DMS 273 (cell line): ENCODE measurements at regions not wholly inside any gene's neighbourhood (a gene's known extent, or its start where the extent isn't known, plus 50 kb on each side); places are given as distances from the start of the nearest gene placed in this dataset.
"Not testable (repeated sequence)": the region's sequence is repeated elsewhere in the genome, so short reads cannot be mapped to it uniquely, and the experiment has no call there.

Experiments used
- DNase-seq: peaks from one replicate; lab custom pipeline; 2025; ENCODE audit not compliant: unreplicated experiment; lab: John Stamatoyannopoulos, UW

- no peak for DNase-seq
These were observed 224.0 kb downstream of the KTN1 start for GRCh38 chr14:55803873-55804553.

- no peak for DNase-seq
These were observed 225.2 kb downstream of the KTN1 start for GRCh38 chr14:55805250-55805649.

- peak; percentile 79 for DNase-seq
These were observed 227.3 kb downstream of the KTN1 start for GRCh38 chr14:55807053-55807880.

- no peak for DNase-seq
These were observed 227.9 kb downstream of the KTN1 start for GRCh38 chr14:55807881-55808379.

- DNase-seq: no peak
These were observed 233.6 kb downstream of the KTN1 start for GRCh38 chr14:55813630-55814029.

GRCh38 chr14:55814064-55814463, 234.1 kb downstream of the KTN1 start:
- DNase-seq: no peak

- DNase-seq: no peak
These were observed 234.9 kb downstream of the KTN1 start for GRCh38 chr14:55814873-55815272.

GRCh38 chr14:55816225-55816624, 236.2 kb downstream of the KTN1 start:
- DNase-seq: no peak

- no peak for DNase-seq
These were observed 239.8 kb downstream of the KTN1 start for GRCh38 chr14:55819610-55820304.

- no peak for DNase-seq
These were observed 242.9 kb downstream of the KTN1 start for GRCh38 chr14:55822906-55823305.

GRCh38 chr14:55832122-55832911, 252.3 kb downstream of the KTN1 start:
- DNase-seq: no peak

GRCh38 chr14:55832974-55833373, 253.0 kb downstream of the KTN1 start:
- DNase-seq: no peak

GRCh38 chr14:55834390-55834789, 254.4 kb downstream of the KTN1 start:
- DNase-seq: no peak

GRCh38 chr14:55835985-55836384, 256.0 kb downstream of the KTN1 start:
- DNase-seq: no peak

GRCh38 chr14:55837467-55837866, 257.5 kb downstream of the KTN1 start:
- DNase-seq: no peak

GRCh38 chr14:55838529-55839052, 258.6 kb downstream of the KTN1 start:
- no peak for DNase-seq

GRCh38 chr14:55839301-55839947, 259.4 kb downstream of the KTN1 start:
- DNase-seq: not testable (repeated sequence)

GRCh38 chr14:55840821-55841220, 260.8 kb downstream of the KTN1 start:
- DNase-seq: no peak

- no peak for DNase-seq
These were observed 261.6 kb downstream of the KTN1 start for GRCh38 chr14:55841625-55842024.
